SK-N-SH (cell line): ENCODE measurements at regions not wholly inside any gene's neighbourhood (a gene's known extent, or its start where the extent isn't known, plus 50 kb on each side); places are given as distances from the start of the nearest gene placed in this dataset.

ENCODE experiments used
- CTCF ChIA-PET: fragments of 300-600, 350-600 bp; formaldehyde crosslinking; extraction: SDS; loops from one replicate; lab custom pipeline; 2021; lab: Yijun Ruan, JAX
- POLR2A ChIA-PET: fragments of 350-600 bp; sonication (Branson Sonifier 250); formaldehyde crosslinking; extraction: SDS; loops from one replicate; lab custom pipeline; 2020; ENCODE audit warnings: antibody characterized with exemption, inconsistent platforms; lab: Yijun Ruan, JAX
- DNase-seq: peaks from one replicate; pipeline ENCODE4 v3.0.0; 2012
- H2AFZ ChIP-seq: fragments of 200-600 bp; sonication (generic); 2 replicates; pipeline ENCODE4 v1.8.1; 2016; ENCODE audit warnings: antibody characterized with exemption, mild to moderate bottlenecking, low read depth
- H3F3A ChIP-seq: fragments of 200-600 bp; sonication (generic); replicated peaks from 2 replicates; pipeline ENCODE3; 2016; ENCODE audit warnings: antibody characterized with exemption, mild to moderate bottlenecking; ENCODE audit not compliant: insufficient read depth
- H3K27ac ChIP-seq, 2 experiments: fragments of 200-500 bp in 1 of 2; fragments of 200-600 bp in 1 of 2; sonication (Bioruptor generic) in 1 of 2; sonication (generic), shearing (Covaris generic) in 1 of 2; 2 replicates each; pipeline versions ENCODE4 v1.5.1 to v1.6.1; 2014 to 2016; ENCODE audit warnings: low read depth in 2 of 2, inconsistent platforms in 1 of 2, low read length in 1 of 2, mild to moderate bottlenecking in 1 of 2, mixed read lengths in 1 of 2
- H3K27me3 ChIP-seq: fragments of 200-600 bp; sonication (generic), shearing (Covaris generic); 2 replicates; pipeline ENCODE4 v1.6.1; 2016; ENCODE audit warnings: mixed run types; ENCODE audit not compliant: insufficient read depth
- H3K36me3 ChIP-seq, 2 experiments: fragments of 200-500 bp in 1 of 2; fragments of 200-600 bp in 1 of 2; sonication (Bioruptor generic) in 1 of 2; sonication (generic) in 1 of 2; replicated peaks in 1 of 2; 2 replicates each; pipeline versions ENCODE3 to v1.5.1; 2014 to 2016; ENCODE audit warnings: low read length in 1 of 2, mild to moderate bottlenecking in 1 of 2; ENCODE audit not compliant: insufficient read depth in 2 of 2, control insufficient read depth in 1 of 2
- H3K4me1 ChIP-seq, 2 experiments: fragments of 200-500 bp in 1 of 2; fragments of 200-600 bp in 1 of 2; sonication (Bioruptor generic) in 1 of 2; sonication (generic), shearing (Covaris generic) in 1 of 2; 2 replicates each; pipeline versions ENCODE4 v1.5.1 to v1.6.1; 2014 to 2016; ENCODE audit warnings: low read depth in 1 of 2, low read length in 1 of 2, mixed run types in 1 of 2; ENCODE audit not compliant: insufficient read depth in 2 of 2, control insufficient read depth in 1 of 2
- H3K4me2 ChIP-seq: fragments of 200-600 bp; sonication (generic), shearing (Covaris generic); 2 replicates; pipeline ENCODE4 v1.6.1; 2017; ENCODE audit warnings: mixed run types
- H3K4me3 ChIP-seq, 2 experiments: fragments of 200-500 bp in 1 of 2; fragments of 200-600 bp in 1 of 2; sonication (Bioruptor generic) in 1 of 2; sonication (generic), shearing (Covaris generic) in 1 of 2; 2 replicates each; pipeline versions ENCODE4 v1.5.1 to v1.8.1; 2014 to 2016; ENCODE audit warnings: low read depth in 2 of 2, inconsistent platforms in 1 of 2, low read length in 1 of 2, mild to moderate bottlenecking in 1 of 2, mixed read lengths in 1 of 2, moderate library complexity in 1 of 2
- H3K79me2 ChIP-seq: fragments of 200-600 bp; sonication (generic); 2 replicates; pipeline ENCODE4 v1.8.1; 2017; ENCODE audit warnings: mild to moderate bottlenecking; ENCODE audit not compliant: insufficient read depth
- H3K9ac ChIP-seq: fragments of 200-600 bp; sonication (generic); 2 replicates; pipeline ENCODE4 v1.6.1; 2017; ENCODE audit warnings: mixed run types
- H3K9me2 ChIP-seq: fragments of 200-600 bp; sonication (generic); 2 replicates; pipeline ENCODE4 v1.6.1; 2017; ENCODE audit warnings: mixed run types
- H3K9me3 ChIP-seq: fragments of 200-600 bp; sonication (generic); 2 replicates; pipeline ENCODE4 v1.6.1; 2017; ENCODE audit warnings: mixed run types, mild to moderate bottlenecking, moderate library complexity
- H4K20me1 ChIP-seq: fragments of 200-600 bp; sonication (generic); 2 replicates; pipeline ENCODE4 v1.6.1; 2017; ENCODE audit warnings: mild to moderate bottlenecking, mixed run types; ENCODE audit not compliant: insufficient read depth
- CHD2 ChIP-seq: fragments of 150-350 bp; IDR thresholded peaks from 2 replicates; pipeline ENCODE4 v1.6.1; 2018; ENCODE audit warnings: low read length; ENCODE audit not compliant: partially characterized antibody
- EP300 ChIP-seq, 2 experiments: IDR thresholded peaks; 2 replicates each; pipeline versions ENCODE4 v1.4.0 to v1.6.1; 2012; ENCODE audit warnings: borderline replicate concordance in 1 of 2, low read depth in 1 of 2, low read length in 1 of 2
- EZH2phosphoT487 ChIP-seq: fragments of 200-600 bp; sonication (generic); IDR thresholded peaks from 2 replicates; pipeline ENCODE4 v1.6.1; 2017; ENCODE audit warnings: low read depth, mixed run types, mild to moderate bottlenecking, antibody characterized with exemption, moderate library complexity, borderline replicate concordance
- FOXJ3 ChIP-seq: sonication (generic); formaldehyde crosslinking; IDR thresholded peaks from 2 replicates; pipeline ENCODE4 v1.5.1; 2020; ENCODE audit warnings: mild to moderate bottlenecking, missing genetic modification reagents
- GABPA ChIP-seq: IDR thresholded peaks from 2 replicates; pipeline ENCODE4 v1.4.0; 2012; ENCODE audit warnings: low read depth, mild to moderate bottlenecking
- GATA2 ChIP-seq: sonication (generic); formaldehyde crosslinking; IDR thresholded peaks from 2 replicates; pipeline ENCODE4 v1.5.0; 2020; ENCODE audit warnings: mild to moderate bottlenecking, missing genetic modification reagents
- NFIC ChIP-seq: IDR thresholded peaks from 2 replicates; pipeline ENCODE4 v1.4.0; 2012; ENCODE audit warnings: borderline replicate concordance
- NRF1 ChIP-seq: IDR thresholded peaks from 2 replicates; pipeline ENCODE4 v1.6.1; 2012; ENCODE audit warnings: low read depth, mild to moderate bottlenecking, low read length
- POLR2AphosphoS5 ChIP-seq: IDR thresholded peaks from 2 replicates; pipeline ENCODE4 v1.6.1; 2012; ENCODE audit warnings: low read depth, low read length
- RAD21 ChIP-seq: IDR thresholded peaks from 2 replicates; pipeline ENCODE4 v1.6.1; 2012; ENCODE audit warnings: mild to moderate bottlenecking, low read length
- RCOR1 ChIP-seq: fragments of 150-350 bp; IDR thresholded peaks from 2 replicates; pipeline ENCODE4 v1.6.1; 2017; ENCODE audit warnings: antibody characterized with exemption, low read length
- RXRA ChIP-seq: IDR thresholded peaks from 2 replicates; pipeline ENCODE4 v1.4.0; 2012; ENCODE audit warnings: low read depth, mild to moderate bottlenecking, borderline replicate concordance
- SIN3A ChIP-seq: IDR thresholded peaks from 2 replicates; pipeline ENCODE4 v1.6.1; 2012; ENCODE audit warnings: low read depth, mild to moderate bottlenecking, low read length, moderate library complexity, borderline replicate concordance
- TCF12 ChIP-seq: IDR thresholded peaks from 2 replicates; pipeline ENCODE4 v1.4.0; 2012
- TEAD4 ChIP-seq: IDR thresholded peaks from 2 replicates; pipeline ENCODE4 v1.4.0; 2012; ENCODE audit warnings: mild to moderate bottlenecking, borderline replicate concordance; ENCODE audit not compliant: insufficient read depth
- YY1 ChIP-seq: IDR thresholded peaks from 2 replicates; pipeline ENCODE4 v1.4.0; 2012; ENCODE audit warnings: low read depth, mild to moderate bottlenecking
- WGBS: methylation state at CpG from one replicate; pipeline ENCODE4 v1.1.6; 2017; ENCODE audit warnings: low lambda C conversion rate; 5-methylcytosine and 5-hydroxymethylcytosine counted together
- TF ChIP-seq, protein P1 (sequence below): IDR thresholded peaks from 2 replicates; pipeline ENCODE4 v1.4.0; 2012; ENCODE audit warnings: low read depth, borderline replicate concordance
- TF ChIP-seq, protein P2 (sequence below): fragments of 200-600 bp; sonication (generic); IDR thresholded peaks from 2 replicates; pipeline ENCODE4 v1.6.1; 2017; ENCODE audit warnings: antibody characterized with exemption, mild to moderate bottlenecking, moderate library complexity
- TF ChIP-seq, protein P3 (sequence below): fragments of 150-350 bp; IDR thresholded peaks from 2 replicates; pipeline ENCODE4 v1.6.1; 2017; ENCODE audit warnings: antibody characterized with exemption, low read length, low read depth, borderline replicate concordance
- TF ChIP-seq, protein P4 (sequence below): IDR thresholded peaks from 2 replicates; pipeline ENCODE4 v1.4.0; 2012; ENCODE audit warnings: low read depth, borderline replicate concordance
- TF ChIP-seq, protein P5 (sequence below): fragments of 150-350 bp; IDR thresholded peaks from 2 replicates; pipeline ENCODE4 v1.6.1; 2016; ENCODE audit warnings: mild to moderate bottlenecking, low read depth, low read length

DNA sequence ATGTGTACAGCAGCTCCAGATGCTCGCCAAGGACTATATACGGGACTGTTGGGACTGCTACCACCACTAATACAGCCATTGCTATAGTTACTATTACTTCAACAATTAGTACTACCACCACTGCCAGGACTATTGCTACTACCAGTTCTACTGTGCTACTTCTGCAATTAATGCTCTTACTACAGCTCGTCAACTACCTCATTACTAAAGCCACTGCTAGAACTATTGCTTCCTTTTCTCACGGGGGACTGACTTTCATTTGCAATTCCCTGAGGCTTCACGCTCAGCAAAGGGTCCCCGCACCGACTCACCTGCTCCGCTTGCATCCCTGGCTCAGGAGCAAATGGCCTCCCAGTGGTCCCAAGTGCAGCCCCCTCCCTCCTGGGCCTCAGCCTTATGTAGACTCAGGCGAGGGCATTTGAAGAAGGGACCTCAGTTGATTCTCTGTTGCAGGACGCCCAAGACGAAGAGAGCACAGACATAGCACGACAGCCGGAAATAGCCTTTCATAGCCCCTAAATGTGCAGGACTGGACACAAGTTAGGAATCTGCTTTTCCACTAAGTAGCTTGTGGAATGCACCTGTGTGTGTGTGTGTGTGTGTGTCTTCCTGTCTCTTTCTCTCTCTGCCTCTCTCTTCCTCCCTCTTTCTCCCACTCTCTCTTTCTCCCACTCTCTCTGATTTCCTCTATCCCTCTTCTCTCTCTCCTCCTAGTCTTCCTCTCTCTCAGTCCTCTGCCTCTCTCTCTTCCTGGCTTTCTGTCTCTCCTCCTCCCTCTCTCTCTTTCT, 294.8 kb downstream of the ASMT start (continued):
- TF ChIP-seq, protein P1, sequence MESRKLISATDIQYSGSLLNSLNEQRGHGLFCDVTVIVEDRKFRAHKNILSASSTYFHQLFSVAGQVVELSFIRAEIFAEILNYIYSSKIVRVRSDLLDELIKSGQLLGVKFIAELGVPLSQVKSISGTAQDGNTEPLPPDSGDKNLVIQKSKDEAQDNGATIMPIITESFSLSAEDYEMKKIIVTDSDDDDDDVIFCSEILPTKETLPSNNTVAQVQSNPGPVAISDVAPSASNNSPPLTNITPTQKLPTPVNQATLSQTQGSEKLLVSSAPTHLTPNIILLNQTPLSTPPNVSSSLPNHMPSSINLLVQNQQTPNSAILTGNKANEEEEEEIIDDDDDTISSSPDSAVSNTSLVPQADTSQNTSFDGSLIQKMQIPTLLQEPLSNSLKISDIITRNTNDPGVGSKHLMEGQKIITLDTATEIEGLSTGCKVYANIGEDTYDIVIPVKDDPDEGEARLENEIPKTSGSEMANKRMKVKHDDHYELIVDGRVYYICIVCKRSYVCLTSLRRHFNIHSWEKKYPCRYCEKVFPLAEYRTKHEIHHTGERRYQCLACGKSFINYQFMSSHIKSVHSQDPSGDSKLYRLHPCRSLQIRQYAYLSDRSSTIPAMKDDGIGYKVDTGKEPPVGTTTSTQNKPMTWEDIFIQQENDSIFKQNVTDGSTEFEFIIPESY, result no peak
- TF ChIP-seq TEAD4 (no peak), YY1 (no peak)

DNA sequence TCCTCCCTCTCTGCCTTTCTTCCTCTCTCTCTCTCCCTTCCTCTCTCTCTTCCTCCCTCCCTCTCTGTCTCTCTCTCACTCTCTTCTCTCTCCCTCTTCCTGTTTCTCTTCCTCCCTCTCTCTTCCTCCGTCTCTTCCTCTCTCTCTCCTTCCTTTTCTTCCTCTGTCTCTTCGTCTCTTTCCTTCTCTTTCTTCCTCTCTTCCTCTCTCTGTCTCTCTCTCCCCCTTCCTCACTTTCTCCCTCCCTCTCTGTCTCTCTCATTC, 295.3 kb downstream of the ASMT start:
- Histone ChIP-seq H3K79me2 (no peaks in the 10 kb centered on the region), H3F3A (peaks cover 3% of the 10 kb centered on the region), H3K4me3 (no peak overlapping the region), H3K27me3 (no peaks in the 10 kb centered on the region), H2AFZ (no peak overlapping the region), H3K9me3 (no peaks in the 10 kb centered on the region), H4K20me1 (no peaks in the 10 kb centered on the region), H3K36me3 (no peaks in the 10 kb centered on the region), H3K4me2 (no peak overlapping the region; the same call in 1 of the 2 replicates), H3K9ac (no peak overlapping the region), H3K27ac (no peak overlapping the region), H3K9me2 (no peaks in the 10 kb centered on the region), H3K4me1 (no peaks in the 10 kb centered on the region)
- TF ChIP-seq TCF12 (no peak), NFIC (no peak), GATA2 (CRISPR knock-in tag) (no peak), POLR2AphosphoS5 (no peak), SIN3A (no peak), FOXJ3 (CRISPR knock-in tag) (no peak), EZH2phosphoT487 (no peak), GABPA (no peak), RXRA (no peak), EP300 (IDR thresholded peaks at IDR 0.05; ENCODE audit: borderline replicate concordance in 1 of 2, low read depth in 1 of 2, low read length in 1 of 2) (no peak), RCOR1 (no peak), CHD2 (no peak), NRF1 (no peak), RAD21 (no peak)
- TF ChIP-seq, protein P2, sequence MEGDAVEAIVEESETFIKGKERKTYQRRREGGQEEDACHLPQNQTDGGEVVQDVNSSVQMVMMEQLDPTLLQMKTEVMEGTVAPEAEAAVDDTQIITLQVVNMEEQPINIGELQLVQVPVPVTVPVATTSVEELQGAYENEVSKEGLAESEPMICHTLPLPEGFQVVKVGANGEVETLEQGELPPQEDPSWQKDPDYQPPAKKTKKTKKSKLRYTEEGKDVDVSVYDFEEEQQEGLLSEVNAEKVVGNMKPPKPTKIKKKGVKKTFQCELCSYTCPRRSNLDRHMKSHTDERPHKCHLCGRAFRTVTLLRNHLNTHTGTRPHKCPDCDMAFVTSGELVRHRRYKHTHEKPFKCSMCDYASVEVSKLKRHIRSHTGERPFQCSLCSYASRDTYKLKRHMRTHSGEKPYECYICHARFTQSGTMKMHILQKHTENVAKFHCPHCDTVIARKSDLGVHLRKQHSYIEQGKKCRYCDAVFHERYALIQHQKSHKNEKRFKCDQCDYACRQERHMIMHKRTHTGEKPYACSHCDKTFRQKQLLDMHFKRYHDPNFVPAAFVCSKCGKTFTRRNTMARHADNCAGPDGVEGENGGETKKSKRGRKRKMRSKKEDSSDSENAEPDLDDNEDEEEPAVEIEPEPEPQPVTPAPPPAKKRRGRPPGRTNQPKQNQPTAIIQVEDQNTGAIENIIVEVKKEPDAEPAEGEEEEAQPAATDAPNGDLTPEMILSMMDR, result no peak
- TF ChIP-seq, protein P3, sequence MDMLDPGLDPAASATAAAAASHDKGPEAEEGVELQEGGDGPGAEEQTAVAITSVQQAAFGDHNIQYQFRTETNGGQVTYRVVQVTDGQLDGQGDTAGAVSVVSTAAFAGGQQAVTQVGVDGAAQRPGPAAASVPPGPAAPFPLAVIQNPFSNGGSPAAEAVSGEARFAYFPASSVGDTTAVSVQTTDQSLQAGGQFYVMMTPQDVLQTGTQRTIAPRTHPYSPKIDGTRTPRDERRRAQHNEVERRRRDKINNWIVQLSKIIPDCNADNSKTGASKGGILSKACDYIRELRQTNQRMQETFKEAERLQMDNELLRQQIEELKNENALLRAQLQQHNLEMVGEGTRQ, result no peak
- TF ChIP-seq, protein P4, sequence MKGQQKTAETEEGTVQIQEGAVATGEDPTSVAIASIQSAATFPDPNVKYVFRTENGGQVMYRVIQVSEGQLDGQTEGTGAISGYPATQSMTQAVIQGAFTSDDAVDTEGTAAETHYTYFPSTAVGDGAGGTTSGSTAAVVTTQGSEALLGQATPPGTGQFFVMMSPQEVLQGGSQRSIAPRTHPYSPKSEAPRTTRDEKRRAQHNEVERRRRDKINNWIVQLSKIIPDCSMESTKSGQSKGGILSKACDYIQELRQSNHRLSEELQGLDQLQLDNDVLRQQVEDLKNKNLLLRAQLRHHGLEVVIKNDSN, result no peak
- TF ChIP-seq, protein P5, sequence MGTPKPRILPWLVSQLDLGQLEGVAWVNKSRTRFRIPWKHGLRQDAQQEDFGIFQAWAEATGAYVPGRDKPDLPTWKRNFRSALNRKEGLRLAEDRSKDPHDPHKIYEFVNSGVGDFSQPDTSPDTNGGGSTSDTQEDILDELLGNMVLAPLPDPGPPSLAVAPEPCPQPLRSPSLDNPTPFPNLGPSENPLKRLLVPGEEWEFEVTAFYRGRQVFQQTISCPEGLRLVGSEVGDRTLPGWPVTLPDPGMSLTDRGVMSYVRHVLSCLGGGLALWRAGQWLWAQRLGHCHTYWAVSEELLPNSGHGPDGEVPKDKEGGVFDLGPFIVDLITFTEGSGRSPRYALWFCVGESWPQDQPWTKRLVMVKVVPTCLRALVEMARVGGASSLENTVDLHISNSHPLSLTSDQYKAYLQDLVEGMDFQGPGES, result no peak
- 32% methylated on average over 2 of the region's 2 CpGs for WGBS
- DNase-seq, result no peak
- POLR2A ChIA-PET, result no interaction called here
- CTCF ChIA-PET, result no interaction called here
